Aorta (tissue), 5 donors: ENCODE measurements at regions not wholly inside any gene's neighbourhood (a gene's known extent, or its start where the extent isn't known, plus 50 kb on each side); places are given as distances from the start of the nearest gene placed in this dataset.
"Not testable (repeated sequence)": the region's sequence is repeated elsewhere in the genome, so short reads cannot be mapped to it uniquely, and the experiment has no call there.

Experiments
- ATAC-seq: fragments of 200-7000 bp; cut with Tn5 transposase; one replicate; pipeline ENCODE4 v1.9.1; 2022; ENCODE audit warnings: moderate library complexity; ENCODE audit not compliant: low FRiP score
- DNase-seq, 2 donors: peaks; one replicate each; pipeline ENCODE4 v3.0.0-alpha.2; 2020
- H3K27ac ChIP-seq, 2 donors: one replicate each; pipeline ENCODE4 v1.5.1; 2013; ENCODE audit warnings: low read length in 2 of 2, mild to moderate bottlenecking in 2 of 2, moderate library complexity in 2 of 2, control low read depth in 1 of 2, inconsistent platforms in 1 of 2, low read depth in 1 of 2
- H3K27me3 ChIP-seq, 2 donors: one replicate each; pipeline ENCODE4 v1.6.1; 2013; ENCODE audit warnings: control low read depth in 1 of 2, low read length in 1 of 2, mild to moderate bottlenecking in 1 of 2, moderate library complexity in 1 of 2; ENCODE audit not compliant: insufficient read depth in 2 of 2, control insufficient read depth in 1 of 2
- H3K36me3 ChIP-seq, 2 donors: one replicate each; pipeline ENCODE4 v1.6.1; 2013; ENCODE audit warnings: control low read depth in 1 of 2, low read length in 1 of 2, mild to moderate bottlenecking in 1 of 2; ENCODE audit not compliant: insufficient read depth in 2 of 2, control insufficient read depth in 1 of 2
- H3K4me1 ChIP-seq, 2 donors: one replicate each; pipeline ENCODE4 v1.6.1; 2013; ENCODE audit warnings: low read length in 2 of 2, control low read depth in 1 of 2, mild to moderate bottlenecking in 1 of 2, moderate library complexity in 1 of 2; ENCODE audit not compliant: insufficient read depth in 2 of 2, control insufficient read depth in 1 of 2
- H3K4me3 ChIP-seq, 2 donors: one replicate each; pipeline ENCODE4 v1.5.1; 2013; ENCODE audit warnings: low read length in 2 of 2, control low read depth in 1 of 2, mild to moderate bottlenecking in 1 of 2
- H3K9me3 ChIP-seq: one replicate; pipeline ENCODE4 v1.6.1; 2013; ENCODE audit warnings: mild to moderate bottlenecking, low read length; ENCODE audit not compliant: control insufficient read depth
- WGBS, 2 donors: extraction: QIAGEN DNeasy Blood & Tissue Kit; methylation state at CpG; one replicate each; pipeline ENCODE4 v1.1.7; 2013; 5-methylcytosine and 5-hydroxymethylcytosine counted together
- intact Hi-C, 2 donors: fragments of 100-400 bp; cut with DNase I; formaldehyde crosslinking; loops; one replicate each; pipeline versions ENCODE4 v1.14.2 to v1.15.0; 2022
- donor health status: healthy with polysubstance abuse.
- donor health status: Bipolar disorder and iron deficiency.
- donor health status: DM: no; HTN: no; CAD: no.
- donor health status: DM: no; HTN: no; CAD: no.
- donor health status: DM: yes; HTN: yes; CAD: no.

DNA sequence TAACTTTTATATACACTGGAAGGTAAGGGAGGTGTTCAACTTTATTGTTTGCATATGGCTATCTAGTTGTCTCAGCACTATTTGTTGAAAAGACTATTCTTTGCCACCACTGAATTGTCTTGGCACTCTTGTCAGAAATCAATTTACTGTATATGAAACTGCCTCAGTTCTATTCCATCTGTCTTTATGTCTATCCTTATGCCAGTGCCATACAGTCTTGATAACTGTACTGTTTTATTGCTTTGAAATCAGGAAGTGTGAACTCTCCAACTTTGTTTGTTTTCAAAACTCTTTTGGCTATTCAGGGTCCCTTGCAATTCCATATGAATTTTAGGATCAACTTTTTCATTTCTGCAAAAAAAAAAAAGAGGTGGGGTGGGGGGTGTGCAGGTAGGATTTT lies 77.2 kb downstream of the PRSS23 start:
- no peak overlapping the region for H3K27ac ChIP-seq
- no peaks in the 10 kb centered on the region for H3K4me1 ChIP-seq
- no peaks in the 10 kb centered on the region for H3K36me3 ChIP-seq
- ATAC-seq = no peak
- H3K9me3 ChIP-seq = no peaks in the 10 kb centered on the region
- no peak overlapping the region for H3K4me3 ChIP-seq
- intact Hi-C loops = no loop called here
- H3K27me3 ChIP-seq = no peaks in the 10 kb centered on the region
- DNase-seq = no peak

DNA sequence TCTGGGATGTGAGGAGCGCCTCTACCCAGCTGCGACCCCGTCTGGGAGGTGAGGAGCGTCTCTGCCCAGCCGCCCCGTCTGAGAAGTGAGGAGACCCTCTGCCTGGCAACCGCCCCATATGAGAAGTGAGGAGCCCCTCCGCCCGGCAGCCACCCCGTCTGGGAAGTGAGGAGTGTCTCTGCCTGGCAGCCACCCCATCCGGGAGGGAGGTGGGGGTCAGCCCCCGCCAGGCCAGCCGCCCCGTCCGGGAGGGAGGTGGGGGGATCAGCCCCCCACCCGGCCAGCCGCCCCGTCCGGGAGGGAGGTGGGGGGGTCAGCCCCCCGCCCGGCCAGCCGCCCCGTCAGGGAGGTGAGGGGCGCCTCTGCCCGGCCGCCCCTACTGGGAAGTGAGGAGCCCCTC lies 76.0 kb downstream of the FZD4 start:
- ATAC-seq, H3K4me1 ChIP-seq, H3K4me3 ChIP-seq, H3K27me3 ChIP-seq, intact Hi-C loops, H3K9me3 ChIP-seq, H3K36me3 ChIP-seq, DNase-seq, H3K27ac ChIP-seq: not testable (repeated sequence)
- 93% methylated on average over 26 of the region's 26 CpGs; no CpG with 5 or more reads in 1 of the 2 donors for WGBS, 2 donors

DNA sequence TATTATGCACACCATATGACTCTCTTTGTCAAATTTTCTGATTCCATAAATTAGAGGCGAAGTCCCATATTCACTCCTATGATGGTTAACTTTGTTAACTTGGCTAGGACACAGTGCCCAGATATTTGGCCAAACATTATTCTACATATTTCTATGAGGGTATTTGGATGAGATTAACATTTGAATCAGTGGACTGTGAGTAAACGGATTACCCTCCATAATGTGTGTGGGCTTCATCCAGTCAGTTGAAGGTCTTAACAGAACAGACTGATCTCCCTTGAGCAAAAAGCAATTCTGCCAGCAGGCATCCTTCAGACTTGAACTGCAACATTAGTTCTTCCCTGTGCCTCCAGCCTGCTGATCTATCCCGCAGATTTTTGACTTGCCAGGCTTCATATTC lies 69.9 kb downstream of the FZD4 start:
- H3K4me1 ChIP-seq = no peaks in the 10 kb centered on the region
- intact Hi-C loops = no loop called here
- no peak overlapping the region for H3K4me3 ChIP-seq
- WGBS, 2 donors = 95 to 97% methylated on average over 3 of the region's 3 CpGs
- no peak for DNase-seq
- no peak overlapping the region for H3K27ac ChIP-seq
- no peaks in the 10 kb centered on the region for H3K27me3 ChIP-seq
- no peak for ATAC-seq
- H3K9me3 ChIP-seq = no peaks in the 10 kb centered on the region
- H3K36me3 ChIP-seq = peaks cover 0 to 3% of the 10 kb centered on the region in 2 donors

DNA sequence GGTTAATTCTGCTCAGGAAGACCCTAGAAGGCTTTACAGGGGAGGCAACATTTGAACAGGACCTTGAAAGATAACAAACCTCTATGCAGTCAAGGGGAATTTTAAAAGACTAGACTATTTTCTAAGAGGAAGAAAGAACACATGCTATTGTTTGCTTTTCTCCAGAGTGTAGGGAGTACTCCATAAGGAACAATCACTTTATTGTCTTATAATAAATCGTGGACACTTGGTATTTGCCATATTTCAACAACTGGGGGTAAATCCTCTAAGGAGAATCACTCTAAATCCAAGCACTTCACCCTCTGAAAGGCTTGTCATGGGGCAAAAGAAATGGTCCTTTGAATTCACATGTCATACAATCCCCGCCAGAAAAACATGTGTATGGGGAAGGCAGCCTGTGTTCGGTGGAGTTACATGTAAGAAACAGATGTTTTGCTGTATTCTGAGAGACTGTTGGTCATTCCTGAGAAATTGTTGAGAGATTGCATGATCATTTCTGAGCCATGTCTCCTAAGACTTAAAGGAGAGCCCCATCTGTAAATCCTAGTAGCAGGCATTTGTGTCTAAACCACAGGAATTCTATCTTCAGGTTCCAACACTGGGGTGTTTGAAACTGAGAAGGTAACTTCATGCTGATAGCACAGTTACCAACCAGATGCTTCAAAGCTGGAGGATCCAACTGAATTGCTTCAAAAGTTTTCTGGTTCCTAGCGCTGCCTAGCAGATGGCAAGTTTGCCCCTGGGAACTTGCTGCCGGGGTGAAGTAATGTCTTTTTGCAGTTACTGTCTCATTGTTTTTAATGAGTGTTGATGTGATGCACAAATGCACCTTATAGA lies 66.8 kb downstream of the FZD4 start:
- Histone ChIP-seq H3K27ac (no peak overlapping the region), H3K36me3 (peaks cover 0 to 5% of the 10 kb centered on the region in 2 donors), H3K4me3 (no peak overlapping the region), H3K9me3 (no peaks in the 10 kb centered on the region), H3K27me3 (no peaks in the 10 kb centered on the region), H3K4me1 (peaks cover 0 to 1% of the 10 kb centered on the region in 2 donors)
- WGBS, 2 donors = 88 to 90% methylated on average over 5 of the region's 5 CpGs
- intact Hi-C loops = no loop called here
- ATAC-seq = no peak
- DNase-seq = no peak

DNA sequence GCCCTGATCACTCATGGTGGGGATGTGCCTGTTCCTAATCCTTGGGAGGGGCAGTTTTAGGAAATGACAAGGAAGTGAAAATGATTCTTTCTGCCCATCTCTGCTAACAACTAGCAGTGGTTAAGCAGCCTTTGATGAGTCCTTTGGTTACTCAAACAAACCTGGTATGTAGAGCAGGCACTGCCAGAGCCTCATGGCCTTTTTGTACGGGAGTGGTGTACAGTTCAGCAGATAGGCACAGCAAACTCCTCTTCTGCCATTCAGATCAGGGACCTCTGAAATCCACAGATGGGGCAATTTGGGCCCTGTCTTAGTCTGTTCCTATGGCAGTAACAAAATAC lies 66.2 kb downstream of the FZD4 start:
- no peak for DNase-seq
- Histone ChIP-seq H3K4me1 (peaks cover 0 to 1% of the 10 kb centered on the region in 2 donors), H3K36me3 (peaks cover 0 to 5% of the 10 kb centered on the region in 2 donors), H3K9me3 (no peaks in the 10 kb centered on the region), H3K27me3 (no peaks in the 10 kb centered on the region), H3K27ac (no peak overlapping the region), H3K4me3 (no peak overlapping the region)
- intact Hi-C loops = no loop called here
- 74 to 81% methylated on average over 1 of the region's 1 CpG for WGBS, 2 donors
- no peak for ATAC-seq

DNA sequence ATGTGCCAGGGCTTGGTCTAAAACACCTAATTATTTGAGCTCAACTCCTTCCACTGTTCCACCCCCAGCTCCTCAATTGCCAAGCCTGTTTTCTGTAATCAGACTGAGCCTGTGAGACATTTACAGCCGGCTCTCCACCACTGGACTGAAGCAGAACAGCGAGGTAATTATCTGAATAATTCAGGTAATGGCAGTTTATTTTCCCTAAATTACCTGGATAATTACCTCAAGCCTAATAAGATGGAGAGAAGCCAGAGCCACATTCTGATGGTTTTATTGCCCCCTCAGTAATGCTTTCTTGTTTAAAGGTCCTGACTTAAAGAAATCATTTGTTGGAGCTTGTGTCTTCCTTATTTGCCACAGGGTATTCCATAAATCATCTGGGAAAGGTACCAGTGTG lies 64.2 kb downstream of the FZD4 start:
- H3K36me3 ChIP-seq = peaks cover 0 to 5% of the 10 kb centered on the region in 2 donors
- no peak overlapping the region for H3K27ac ChIP-seq
- H3K4me1 ChIP-seq = peaks cover 0 to 1% of the 10 kb centered on the region in 2 donors
- no peaks in the 10 kb centered on the region for H3K9me3 ChIP-seq
- WGBS, 2 donors = 87 to 91% methylated on average over 2 of the region's 2 CpGs
- ATAC-seq (no peak), DNase-seq (no peak)
- intact Hi-C loops = no loop called here
- H3K27me3 ChIP-seq = no peaks in the 10 kb centered on the region
- H3K4me3 ChIP-seq = no peak overlapping the region

DNA sequence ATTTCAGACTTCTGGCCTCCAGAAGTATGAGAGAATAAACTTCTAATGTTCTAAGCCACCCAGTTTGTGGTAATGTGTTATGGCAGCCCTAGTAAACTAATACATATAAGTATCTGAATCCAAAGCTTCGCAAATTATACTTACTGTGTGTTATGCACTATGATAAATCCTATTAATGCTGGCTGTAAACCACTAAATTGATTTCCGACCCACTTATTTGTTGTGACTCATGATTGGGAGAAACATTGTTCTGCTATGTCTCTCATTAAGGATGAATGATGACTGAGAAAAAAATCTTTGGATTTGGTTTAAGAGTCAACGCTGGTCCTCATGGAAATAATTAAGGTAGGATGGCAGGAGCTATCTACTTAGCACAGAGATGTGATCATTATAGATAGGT lies 62.0 kb downstream of the FZD4 start:
- Histone ChIP-seq H3K4me1 (peaks cover 0 to 4% of the 10 kb centered on the region in 2 donors), H3K9me3 (no peaks in the 10 kb centered on the region), H3K36me3 (peaks cover 0 to 5% of the 10 kb centered on the region in 2 donors), H3K27me3 (no peaks in the 10 kb centered on the region), H3K27ac (no peak overlapping the region), H3K4me3 (no peak overlapping the region)
- DNase-seq (no peak), ATAC-seq (no peak)
- intact Hi-C loops = no loop called here
- WGBS, 2 donors = 95 to 96% methylated on average over 3 of the region's 3 CpGs
